OCI-LY3 (cell line): ENCODE measurements at regions not wholly inside any gene's neighbourhood (a gene's known extent, or its start where the extent isn't known, plus 50 kb on each side); places are given as distances from the start of the nearest gene placed in this dataset.

Experiments used
- EZH2phosphoT487 ChIP-seq: fragments of 200-600 bp; shearing (Covaris generic); IDR thresholded peaks from 2 replicates; pipeline ENCODE4 v1.6.1; 2018; ENCODE audit warnings: antibody characterized with exemption, mixed run types, low read depth
- TF ChIP-seq, protein P1 (sequence below): fragments of 200-600, 300-600 bp; sonication (generic); IDR thresholded peaks from 2 replicates; pipeline ENCODE4 v1.5.1; 2014; ENCODE audit warnings: antibody characterized with exemption, low read length, low read depth

DNA sequence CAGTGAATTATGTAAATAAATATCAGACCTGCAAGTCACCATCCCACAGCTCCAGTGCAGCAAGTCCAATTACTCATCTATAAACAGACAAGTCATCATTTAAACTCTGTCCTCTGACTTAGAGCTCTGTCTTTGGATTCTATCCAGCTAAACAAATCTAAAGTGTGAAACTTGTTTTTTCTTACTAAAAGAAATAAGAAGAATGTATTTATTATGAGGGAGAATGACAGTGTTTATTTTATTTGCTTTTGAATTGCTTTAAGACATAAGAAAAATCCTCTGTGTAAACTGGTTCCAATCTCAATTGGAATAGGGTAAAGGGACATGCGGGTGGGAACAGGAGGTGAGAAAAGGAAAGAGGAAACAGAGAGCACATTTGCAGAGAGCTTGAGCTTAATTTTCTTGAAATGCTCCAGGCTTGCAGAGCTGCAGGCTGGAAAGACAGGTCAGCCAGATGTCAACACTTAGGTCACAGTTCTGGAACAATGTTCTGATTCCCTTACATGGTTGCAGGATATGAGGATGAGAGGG is 355.8 kb downstream of the MEIS1 start:
- TF ChIP-seq, protein P1, sequence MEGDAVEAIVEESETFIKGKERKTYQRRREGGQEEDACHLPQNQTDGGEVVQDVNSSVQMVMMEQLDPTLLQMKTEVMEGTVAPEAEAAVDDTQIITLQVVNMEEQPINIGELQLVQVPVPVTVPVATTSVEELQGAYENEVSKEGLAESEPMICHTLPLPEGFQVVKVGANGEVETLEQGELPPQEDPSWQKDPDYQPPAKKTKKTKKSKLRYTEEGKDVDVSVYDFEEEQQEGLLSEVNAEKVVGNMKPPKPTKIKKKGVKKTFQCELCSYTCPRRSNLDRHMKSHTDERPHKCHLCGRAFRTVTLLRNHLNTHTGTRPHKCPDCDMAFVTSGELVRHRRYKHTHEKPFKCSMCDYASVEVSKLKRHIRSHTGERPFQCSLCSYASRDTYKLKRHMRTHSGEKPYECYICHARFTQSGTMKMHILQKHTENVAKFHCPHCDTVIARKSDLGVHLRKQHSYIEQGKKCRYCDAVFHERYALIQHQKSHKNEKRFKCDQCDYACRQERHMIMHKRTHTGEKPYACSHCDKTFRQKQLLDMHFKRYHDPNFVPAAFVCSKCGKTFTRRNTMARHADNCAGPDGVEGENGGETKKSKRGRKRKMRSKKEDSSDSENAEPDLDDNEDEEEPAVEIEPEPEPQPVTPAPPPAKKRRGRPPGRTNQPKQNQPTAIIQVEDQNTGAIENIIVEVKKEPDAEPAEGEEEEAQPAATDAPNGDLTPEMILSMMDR: no peak
- TF ChIP-seq EZH2phosphoT487: no peak
